ENCODE measurements at regions not wholly inside any gene's neighbourhood (a gene's known extent, or its start where the extent isn't known, plus 50 kb on each side); places are given as distances from the start of the nearest gene placed in this dataset.
"Not testable (repeated sequence)": the region's sequence is repeated elsewhere in the genome, so short reads cannot be mapped to it uniquely, and the experiment has no call there.

- H4K5ac ChIP-seq (ENCODE audit: low read depth, low read length); H2BK20ac ChIP-seq (ENCODE audit: low read depth, low read length); H3K56ac ChIP-seq (ENCODE audit: extremely low read depth, insufficient read depth, low read length); dilution Hi-C loops (cut with HindIII; ENCODE audit: low sequenced_read_pairs, unreplicated experiment); H4K91ac ChIP-seq (ENCODE audit: insufficient read depth, low read depth, low read length); DNase-seq; H3K36me3 ChIP-seq (ENCODE audit: control insufficient read depth, insufficient read depth, low read length); H3K27me3 ChIP-seq (ENCODE audit: control insufficient read depth, insufficient read depth, low read length); intact Hi-C loops (cut with micrococcal nuclease); H4K8ac ChIP-seq (ENCODE audit: low read depth in 2 of 2, low read length in 2 of 2); H3K18ac ChIP-seq (ENCODE audit: low read depth, low read length); H2BK120ac ChIP-seq (ENCODE audit: low read depth, low read length); H2BK5ac ChIP-seq (ENCODE audit: low read depth, low read length, poor library complexity, severe bottlenecking); H3K79me1 ChIP-seq (ENCODE audit: low read depth in 1 of 2, low read length in 2 of 2); BruUV-seq (replicated peaks); H3K9ac ChIP-seq (ENCODE audit: low read depth, low read length); H2AK5ac ChIP-seq (ENCODE audit: low read depth, low read length); H2AFZ ChIP-seq (replicated peaks; ENCODE audit: low read length, poor library complexity); H3K23ac ChIP-seq (ENCODE audit: low read depth, low read length); H3K4me3 ChIP-seq (ENCODE audit: insufficient read depth, low read depth, low read length); ATAC-seq (ENCODE audit: low read depth); POLR2A ChIA-PET (ENCODE audit: unreplicated experiment); H3K4ac ChIP-seq (ENCODE audit: low read depth, low read length); H3K14ac ChIP-seq (replicated peaks; ENCODE audit: low read depth, low read length); H3K9me1 ChIP-seq (ENCODE audit: insufficient read depth, low read length); CTCF ChIA-PET; H4K20me1 ChIP-seq (ENCODE audit: insufficient read depth, low read length); H3K4me1 ChIP-seq (ENCODE audit: control insufficient read depth, insufficient read depth, low read length); H3K4me2 ChIP-seq (ENCODE audit: low read depth, low read length); H2BK15ac ChIP-seq (ENCODE audit: low read depth, low read length); H2AK9ac ChIP-seq (replicated peaks; ENCODE audit: low read depth, low read length, poor library complexity); in situ Hi-C loops (cut with MboI; ENCODE audit: low sequenced_read_pairs); H3K27ac ChIP-seq (ENCODE audit: insufficient read depth, low read length): not testable (repeated sequence)
- peak; percentile 49 for TF ChIP-seq CEBPB (IDR thresholded peaks at IDR 0.05; ENCODE audit: low read depth, low read length)
- H3K9me3 ChIP-seq (ENCODE audit: control insufficient read depth, insufficient read depth, low read length): peaks cover 20% of the 10 kb centered on the region
- WGBS, 2 experiments (ENCODE audit: extremely low coverage in 2 of 2, insufficient read length in 1 of 2): no CpG with 5 or more reads among the region's 5 CpGs
Observed at GRCh38 chr21:10410354-10410929, 110.9 kb upstream of the TPTE start.

- H3K9me1 ChIP-seq (ENCODE audit: insufficient read depth, low read length); H3K36me3 ChIP-seq (ENCODE audit: control insufficient read depth, insufficient read depth, low read length); H3K9ac ChIP-seq (ENCODE audit: low read depth, low read length); intact Hi-C loops (cut with micrococcal nuclease); H3K27ac ChIP-seq (ENCODE audit: insufficient read depth, low read length); POLR2A ChIA-PET (ENCODE audit: unreplicated experiment); H4K20me1 ChIP-seq (ENCODE audit: insufficient read depth, low read length); H4K5ac ChIP-seq (ENCODE audit: low read depth, low read length); H3K23ac ChIP-seq (ENCODE audit: low read depth, low read length); H3K4me2 ChIP-seq (ENCODE audit: low read depth, low read length); H4K91ac ChIP-seq (ENCODE audit: insufficient read depth, low read depth, low read length); ATAC-seq (ENCODE audit: low read depth); H2AK5ac ChIP-seq (ENCODE audit: low read depth, low read length); H3K4ac ChIP-seq (ENCODE audit: low read depth, low read length); H2BK15ac ChIP-seq (ENCODE audit: low read depth, low read length); H3K4me1 ChIP-seq (ENCODE audit: control insufficient read depth, insufficient read depth, low read length); H3K27me3 ChIP-seq (ENCODE audit: control insufficient read depth, insufficient read depth, low read length); H3K4me3 ChIP-seq (ENCODE audit: insufficient read depth, low read depth, low read length); H2AFZ ChIP-seq (replicated peaks; ENCODE audit: low read length, poor library complexity); H4K8ac ChIP-seq (ENCODE audit: low read depth in 2 of 2, low read length in 2 of 2); H3K79me1 ChIP-seq (ENCODE audit: low read depth in 1 of 2, low read length in 2 of 2); in situ Hi-C loops (cut with MboI; ENCODE audit: low sequenced_read_pairs); H3K18ac ChIP-seq (ENCODE audit: low read depth, low read length); DNase-seq; H2AK9ac ChIP-seq (replicated peaks; ENCODE audit: low read depth, low read length, poor library complexity); BruUV-seq (replicated peaks); dilution Hi-C loops (cut with HindIII; ENCODE audit: low sequenced_read_pairs, unreplicated experiment); H2BK120ac ChIP-seq (ENCODE audit: low read depth, low read length); H3K14ac ChIP-seq (replicated peaks; ENCODE audit: low read depth, low read length); H3K56ac ChIP-seq (ENCODE audit: extremely low read depth, insufficient read depth, low read length); H2BK5ac ChIP-seq (ENCODE audit: low read depth, low read length, poor library complexity, severe bottlenecking); CTCF ChIA-PET; H2BK20ac ChIP-seq (ENCODE audit: low read depth, low read length): not testable (repeated sequence)
- H3K9me3 ChIP-seq (ENCODE audit: control insufficient read depth, insufficient read depth, low read length): peaks cover 27% of the 10 kb centered on the region
- WGBS, 2 experiments (ENCODE audit: extremely low coverage in 2 of 2, insufficient read length in 1 of 2): 51 to 100% methylated on average over 2 to 12 of the region's 17 CpGs
Observed at GRCh38 chr21:10411776-10412526, 109.4 kb upstream of the TPTE start.

All from IMR-90 (cell line).